ENCODE measurements at regions not wholly inside any gene's neighbourhood (a gene's known extent, or its start where the extent isn't known, plus 50 kb on each side); places are given as distances from the start of the nearest gene placed in this dataset.

GRCh38 chr5:165030971-165031370 lies 1525.6 kb downstream of the MAT2B start:
- no peaks in the 10 kb centered on the region for H4K20me1 ChIP-seq (ENCODE audit: insufficient read depth, low read length)
- intact Hi-C loops (cut with micrococcal nuclease; ENCODE audit: unreplicated experiment) = no loop called here
- no peak overlapping the region for H2AFZ ChIP-seq (ENCODE audit: low read length)
- CTCF ChIA-PET (ENCODE audit: unreplicated experiment) = no interaction called here
- POLR2A ChIA-PET = no interaction called here
- H3K4me1 ChIP-seq (ENCODE audit: insufficient read depth, low read length, poor library complexity, severe bottlenecking) = no peaks in the 10 kb centered on the region
- no peaks in the 10 kb centered on the region for H3K79me2 ChIP-seq (ENCODE audit: insufficient read depth, low read depth, low read length)
- no peaks in the 10 kb centered on the region for H3K36me3 ChIP-seq (ENCODE audit: insufficient read depth, low read length)
- H3K9me2 ChIP-seq (ENCODE audit: insufficient read depth, low read length) = no peaks in the 10 kb centered on the region
- no peak overlapping the region for H3K27ac ChIP-seq (ENCODE audit: low read depth, low read length, poor library complexity, severe bottlenecking)
- TF ChIP-seq EZH2phosphoT487 (IDR thresholded peaks at IDR 0.05; ENCODE audit: borderline replicate concordance, low read depth, low read length) = no peak
- TF ChIP-seq, protein P1, sequence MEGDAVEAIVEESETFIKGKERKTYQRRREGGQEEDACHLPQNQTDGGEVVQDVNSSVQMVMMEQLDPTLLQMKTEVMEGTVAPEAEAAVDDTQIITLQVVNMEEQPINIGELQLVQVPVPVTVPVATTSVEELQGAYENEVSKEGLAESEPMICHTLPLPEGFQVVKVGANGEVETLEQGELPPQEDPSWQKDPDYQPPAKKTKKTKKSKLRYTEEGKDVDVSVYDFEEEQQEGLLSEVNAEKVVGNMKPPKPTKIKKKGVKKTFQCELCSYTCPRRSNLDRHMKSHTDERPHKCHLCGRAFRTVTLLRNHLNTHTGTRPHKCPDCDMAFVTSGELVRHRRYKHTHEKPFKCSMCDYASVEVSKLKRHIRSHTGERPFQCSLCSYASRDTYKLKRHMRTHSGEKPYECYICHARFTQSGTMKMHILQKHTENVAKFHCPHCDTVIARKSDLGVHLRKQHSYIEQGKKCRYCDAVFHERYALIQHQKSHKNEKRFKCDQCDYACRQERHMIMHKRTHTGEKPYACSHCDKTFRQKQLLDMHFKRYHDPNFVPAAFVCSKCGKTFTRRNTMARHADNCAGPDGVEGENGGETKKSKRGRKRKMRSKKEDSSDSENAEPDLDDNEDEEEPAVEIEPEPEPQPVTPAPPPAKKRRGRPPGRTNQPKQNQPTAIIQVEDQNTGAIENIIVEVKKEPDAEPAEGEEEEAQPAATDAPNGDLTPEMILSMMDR (conservative IDR thresholded peaks at IDR 0.05; ENCODE audit: low read length) = no peak
- no TSS peak for BruUV-seq (replicated peaks)
- DNase-seq (ENCODE audit: low spot score) = no peak
- no peak overlapping the region for H3K4me2 ChIP-seq (ENCODE audit: low read length)
- H3K9me3 ChIP-seq (ENCODE audit: low read length) = no peaks in the 10 kb centered on the region
- H3K4me3 ChIP-seq (ENCODE audit: low read depth, low read length, poor library complexity, severe bottlenecking) = no peak overlapping the region

DNA sequence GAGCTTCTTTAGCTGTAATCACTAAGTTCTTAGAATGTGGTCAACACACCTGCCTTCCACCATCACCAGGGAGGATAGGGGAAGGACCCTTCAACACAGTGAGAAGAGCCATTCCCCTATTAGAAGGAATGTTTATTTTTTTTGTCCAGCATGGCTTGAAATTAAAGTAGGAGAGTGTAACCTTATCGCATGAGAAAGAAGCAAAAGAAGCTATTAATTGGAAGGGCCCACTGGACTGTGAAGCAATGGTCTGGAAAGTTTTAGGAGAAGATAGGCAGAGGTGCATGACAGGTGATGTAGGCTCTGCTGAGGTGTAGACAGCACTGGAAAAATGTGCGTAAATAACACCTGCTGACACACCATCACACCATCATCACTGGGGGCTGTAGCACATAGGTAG lies 1526.0 kb downstream of the MAT2B start:
- no TSS peak for BruUV-seq (replicated peaks)
- ChIA-PET CTCF (ENCODE audit: unreplicated experiment) (no interaction called here), POLR2A (no interaction called here)

GRCh38 chr5:165035520-165035919 lies 1530.1 kb downstream of the MAT2B start:
- no peak for TF ChIP-seq EZH2phosphoT487 (IDR thresholded peaks at IDR 0.05; ENCODE audit: borderline replicate concordance, low read depth, low read length)
- no peaks in the 10 kb centered on the region for H3K79me2 ChIP-seq (ENCODE audit: insufficient read depth, low read depth, low read length)
- ChIA-PET CTCF (ENCODE audit: unreplicated experiment) (no interaction called here), POLR2A (no interaction called here)
- no peak overlapping the region for H3K27ac ChIP-seq (ENCODE audit: low read depth, low read length, poor library complexity, severe bottlenecking)
- no peaks in the 10 kb centered on the region for H3K9me3 ChIP-seq (ENCODE audit: low read length)
- intact Hi-C loops (cut with micrococcal nuclease; ENCODE audit: unreplicated experiment) = no loop called here
- BruUV-seq (replicated peaks) = no TSS peak
- H4K20me1 ChIP-seq (ENCODE audit: insufficient read depth, low read length) = no peaks in the 10 kb centered on the region
- no peak overlapping the region for H2AFZ ChIP-seq (ENCODE audit: low read length)
- H3K4me1 ChIP-seq (ENCODE audit: insufficient read depth, low read length, poor library complexity, severe bottlenecking) = no peaks in the 10 kb centered on the region
- no peak overlapping the region for H3K4me3 ChIP-seq (ENCODE audit: low read depth, low read length, poor library complexity, severe bottlenecking)
- H3K36me3 ChIP-seq (ENCODE audit: insufficient read depth, low read length) = no peaks in the 10 kb centered on the region
- H3K9me2 ChIP-seq (ENCODE audit: insufficient read depth, low read length) = no peaks in the 10 kb centered on the region
- H3K4me2 ChIP-seq (ENCODE audit: low read length) = no peak overlapping the region
- DNase-seq (ENCODE audit: low spot score) = no peak

More for the DNA sequence above, 1526.0 kb downstream of the MAT2B start:
- intact Hi-C loops (cut with micrococcal nuclease; ENCODE audit: unreplicated experiment) = no loop called here
- Histone ChIP-seq H3K27ac (ENCODE audit: low read depth, low read length, poor library complexity, severe bottlenecking) (no peak overlapping the region), H2AFZ (ENCODE audit: low read length) (no peak overlapping the region), H3K4me2 (ENCODE audit: low read length) (no peak overlapping the region), H3K79me2 (ENCODE audit: insufficient read depth, low read depth, low read length) (no peaks in the 10 kb centered on the region), H3K9me2 (ENCODE audit: insufficient read depth, low read length) (no peaks in the 10 kb centered on the region), H3K36me3 (ENCODE audit: insufficient read depth, low read length) (no peaks in the 10 kb centered on the region), H3K4me3 (ENCODE audit: low read depth, low read length, poor library complexity, severe bottlenecking) (no peak overlapping the region), H3K9me3 (ENCODE audit: low read length) (no peaks in the 10 kb centered on the region), H4K20me1 (ENCODE audit: insufficient read depth, low read length) (no peaks in the 10 kb centered on the region), H3K4me1 (ENCODE audit: insufficient read depth, low read length, poor library complexity, severe bottlenecking) (no peaks in the 10 kb centered on the region)
- TF ChIP-seq, protein P1 (conservative IDR thresholded peaks at IDR 0.05; ENCODE audit: low read length) = no peak
- no peak for TF ChIP-seq EZH2phosphoT487 (IDR thresholded peaks at IDR 0.05; ENCODE audit: borderline replicate concordance, low read depth, low read length)
- DNase-seq (ENCODE audit: low spot score) = no peak
